GM08714 (cell line): ENCODE measurements at regions not wholly inside any gene's neighbourhood (a gene's known extent, or its start where the extent isn't known, plus 50 kb on each side); places are given as distances from the start of the nearest gene placed in this dataset.

Source experiments
- H3K4me3 ChIP-seq: fragments of 200-500 bp; sonication (Bioruptor generic); 2 replicates; pipeline ENCODE4 v1.5.1; 2014; ENCODE audit warnings: mild to moderate bottlenecking, low read length, inconsistent platforms
- ZNF274 ChIP-seq: IDR thresholded peaks from 2 replicates; pipeline ENCODE4 v1.6.1; 2012; ENCODE audit warnings: mild to moderate bottlenecking, low read depth, low read length

- H3K4me3 ChIP-seq, result no peak overlapping the region
- TF ChIP-seq ZNF274, result no peak
Observed at GRCh38 chr10:123582084-123582989, 83.8 kb upstream of the GPR26 start.

DNA sequence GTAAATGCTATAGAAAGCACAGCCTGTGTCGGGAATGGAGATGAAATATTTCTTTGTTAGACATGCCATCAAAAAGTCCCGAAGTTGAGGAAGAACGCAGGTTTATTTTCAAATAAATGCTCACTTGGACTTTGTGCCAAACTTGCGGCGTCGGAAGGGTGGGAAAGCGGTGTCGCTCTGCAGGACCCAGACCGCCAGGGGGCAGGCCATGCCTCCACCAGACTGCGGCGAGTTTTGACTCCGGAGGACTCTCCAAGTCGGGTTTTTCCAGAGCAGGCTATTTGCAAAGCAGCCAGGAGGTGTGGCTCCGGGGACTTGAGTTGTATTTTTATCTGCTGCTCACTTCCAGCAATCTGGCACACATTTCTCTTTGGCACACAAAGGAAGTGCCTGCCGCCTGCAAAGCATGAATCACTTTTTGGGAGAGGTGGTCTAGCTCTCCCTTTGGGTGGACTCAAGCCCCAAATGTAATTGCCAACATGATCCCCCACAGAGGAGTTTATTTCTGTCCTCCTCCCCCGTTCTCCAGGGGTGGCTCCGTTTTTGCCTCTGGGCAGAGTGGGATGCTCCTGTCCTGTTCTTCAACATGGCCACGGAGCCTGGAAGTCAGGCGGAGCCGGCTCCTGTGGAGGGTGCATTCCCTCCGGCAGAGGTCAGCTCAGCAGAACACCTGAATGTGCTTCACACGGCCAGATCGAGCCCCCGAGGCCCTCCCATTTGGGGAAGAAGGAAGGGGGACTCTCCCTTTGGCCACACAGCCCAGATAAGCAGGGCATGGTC is 82.3 kb upstream of the GPR26 start:
- no peak for TF ChIP-seq ZNF274
- no peak overlapping the region for H3K4me3 ChIP-seq

- no peak for TF ChIP-seq ZNF274
- no peak overlapping the region for H3K4me3 ChIP-seq
Observed at GRCh38 chr10:123584419-123584775, 81.8 kb upstream of the GPR26 start.

DNA sequence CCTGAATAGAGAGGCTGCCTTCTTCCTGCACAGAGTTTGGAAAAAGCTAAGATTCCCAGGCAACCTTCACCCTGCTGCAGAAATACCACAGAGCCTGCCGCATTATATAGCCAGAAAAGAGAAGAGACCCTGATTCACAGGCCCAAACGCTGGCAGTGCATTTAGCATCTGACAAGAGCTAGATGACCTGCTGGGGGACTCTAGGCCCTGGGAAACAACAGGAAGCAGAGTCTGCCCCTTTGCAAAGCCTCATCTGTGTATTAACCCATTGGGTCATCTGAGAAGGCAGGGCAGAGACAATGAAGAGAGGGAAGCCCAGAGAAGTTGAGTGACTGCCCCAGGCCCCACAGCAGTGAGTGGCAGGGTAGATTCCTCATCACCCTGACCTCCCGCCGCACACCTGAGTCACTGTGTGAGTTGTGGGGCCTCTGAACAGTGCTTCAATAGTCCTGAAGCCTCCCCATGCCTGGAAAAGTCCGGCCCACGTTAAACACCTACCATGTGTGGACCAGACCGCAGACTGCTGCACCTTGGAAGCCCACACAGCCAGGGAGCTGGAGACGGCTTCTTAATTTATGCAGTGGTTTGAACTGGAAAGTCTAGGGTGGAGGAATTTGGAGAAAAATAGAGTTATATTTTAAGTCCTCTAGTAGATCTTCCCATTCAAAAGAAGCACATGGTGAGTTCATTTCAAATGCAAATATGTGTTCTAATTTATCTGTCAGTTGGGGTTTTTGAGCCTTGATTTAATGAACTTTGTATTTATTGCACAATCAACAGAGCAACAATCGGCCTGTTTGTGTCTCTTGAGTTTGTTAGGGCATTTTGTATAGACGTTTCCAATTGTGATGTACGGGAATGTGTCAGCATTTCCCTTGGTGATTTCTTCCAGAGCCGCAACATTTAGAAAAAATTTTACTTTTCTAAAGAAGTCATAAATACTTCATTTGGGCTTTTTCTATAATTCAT is 80.4 kb upstream of the GPR26 start:
- H3K4me3 ChIP-seq, result no peak overlapping the region

DNA sequence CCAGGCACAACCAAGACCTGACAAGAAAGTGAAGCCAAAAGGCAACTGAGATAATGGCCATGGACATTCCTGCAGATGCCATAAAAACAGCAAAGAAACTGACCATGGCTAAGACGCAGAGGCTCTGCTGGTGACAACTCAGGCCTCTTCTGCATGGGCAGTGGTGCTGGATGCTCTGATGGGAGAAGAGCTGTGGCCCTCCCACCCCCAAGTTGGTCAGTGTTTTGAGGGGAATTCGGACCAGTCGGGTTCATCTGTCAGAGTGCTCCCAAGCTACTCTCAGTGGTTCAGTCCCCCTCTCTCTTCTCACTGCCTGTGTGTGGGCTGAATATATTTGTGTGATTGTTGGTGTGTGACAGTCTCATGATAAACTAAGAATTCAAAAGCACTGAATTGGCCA is 79.0 kb upstream of the GPR26 start:
- TF ChIP-seq ZNF274, result no peak
- H3K4me3 ChIP-seq, result no peak overlapping the region

More for the DNA sequence above, 80.4 kb upstream of the GPR26 start:
- TF ChIP-seq ZNF274, result no peak

DNA sequence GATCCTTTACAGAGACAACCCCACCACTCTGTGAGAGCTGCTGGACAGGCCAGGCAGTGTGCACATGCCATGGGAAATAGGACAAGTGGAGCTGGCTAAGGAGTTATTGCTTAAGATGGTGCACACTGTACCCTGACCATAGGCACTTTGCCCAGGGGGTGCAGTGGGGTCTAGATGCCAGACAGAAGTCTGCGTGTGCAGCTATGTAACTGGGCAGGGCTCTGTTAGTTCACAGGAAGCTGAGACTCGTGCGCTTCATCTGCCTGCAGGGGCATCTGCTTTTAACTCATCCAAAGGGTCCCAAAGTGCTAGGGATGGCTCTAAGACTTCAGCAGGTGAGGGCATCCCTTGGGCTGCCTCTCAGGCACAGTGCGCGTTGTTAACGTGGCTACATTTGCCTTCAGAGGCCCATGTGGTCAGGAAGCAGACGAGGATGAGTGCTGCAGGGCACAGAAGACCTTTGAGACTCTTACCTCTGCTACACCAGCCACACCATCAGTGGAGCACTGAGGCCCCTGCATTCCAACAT is 77.7 kb upstream of the GPR26 start:
- no peak overlapping the region for H3K4me3 ChIP-seq
- no peak for TF ChIP-seq ZNF274

- H3K4me3 ChIP-seq, result no peak overlapping the region
- TF ChIP-seq ZNF274, result no peak
Observed at GRCh38 chr10:123595661-123596060, 70.5 kb upstream of the GPR26 start.

DNA sequence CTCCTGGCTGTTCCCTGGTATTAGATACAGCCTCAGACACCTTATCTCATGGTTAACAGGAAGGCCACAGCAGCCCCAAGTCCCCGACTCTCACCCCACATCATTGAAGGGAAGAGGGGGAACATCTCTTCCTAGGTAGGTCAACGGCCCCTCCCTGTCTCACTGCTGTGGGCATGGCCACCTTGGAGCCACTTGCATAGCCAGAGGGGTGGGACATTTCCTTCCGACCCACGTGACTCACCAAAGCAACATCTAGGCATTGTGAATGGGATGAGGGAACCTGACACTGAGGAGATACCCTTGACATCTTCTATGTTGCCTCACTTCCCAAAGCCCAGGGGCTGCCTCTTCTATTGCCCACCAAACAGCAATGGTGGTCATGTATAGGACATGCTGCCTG is 68.5 kb upstream of the GPR26 start:
- no peak for TF ChIP-seq ZNF274
- no peak overlapping the region for H3K4me3 ChIP-seq

DNA sequence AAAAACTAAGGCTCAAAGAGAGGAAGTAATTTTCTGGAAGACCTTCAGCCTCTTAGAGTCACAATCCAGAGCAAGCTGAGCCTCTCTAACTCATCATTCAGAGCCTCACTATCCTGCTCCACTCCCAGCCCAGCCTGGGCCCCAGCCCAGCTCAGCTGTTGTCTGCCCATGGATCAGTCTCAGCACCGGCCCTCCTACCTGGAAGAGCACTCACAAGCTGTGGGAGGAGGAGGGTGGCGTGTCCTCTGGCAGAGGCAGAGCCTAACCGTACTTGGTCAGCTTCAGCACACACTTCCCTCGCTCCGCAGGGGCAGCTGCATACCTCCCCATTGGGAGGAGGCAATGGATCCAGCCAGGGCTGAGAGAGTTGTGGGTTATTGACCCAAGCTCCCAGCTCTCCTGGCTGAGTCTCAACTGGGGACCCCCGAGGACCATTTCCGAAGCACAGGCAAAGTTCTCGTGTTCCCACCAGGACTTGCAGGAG is 66.7 kb upstream of the GPR26 start:
- no peak for TF ChIP-seq ZNF274
- H3K4me3 ChIP-seq, result no peak overlapping the region

DNA sequence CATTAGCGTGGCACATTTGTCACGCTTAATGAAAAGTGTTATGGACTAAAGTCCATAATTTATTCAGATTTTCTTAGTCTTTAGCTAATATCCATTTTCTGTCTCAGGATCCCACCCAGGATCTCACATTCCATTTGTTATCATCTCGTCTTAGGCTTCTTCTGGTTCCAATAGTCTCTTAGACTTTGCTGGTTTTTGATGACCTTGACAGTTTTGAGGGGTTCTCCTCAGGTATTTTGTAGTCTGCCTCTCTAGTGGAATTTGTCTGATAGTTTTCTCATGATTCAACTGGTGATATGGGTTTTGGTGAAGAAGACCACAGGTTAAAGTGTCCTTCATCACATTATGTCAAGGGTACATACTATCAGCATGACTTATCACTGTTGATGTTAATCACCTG is 66.0 kb upstream of the GPR26 start:
- no peak for TF ChIP-seq ZNF274
- no peak overlapping the region for H3K4me3 ChIP-seq

GRCh38 chr10:123603130-123603529 is 63.0 kb upstream of the GPR26 start:
- no peak overlapping the region for H3K4me3 ChIP-seq
- no peak for TF ChIP-seq ZNF274

GRCh38 chr10:123604506-123604905 is 61.6 kb upstream of the GPR26 start:
- H3K4me3 ChIP-seq, result no peak overlapping the region
- TF ChIP-seq ZNF274, result no peak

GRCh38 chr10:123606006-123606405 is 60.1 kb upstream of the GPR26 start:
- no peak for TF ChIP-seq ZNF274
- no peak overlapping the region for H3K4me3 ChIP-seq

GRCh38 chr10:123606955-123607354 is 59.2 kb upstream of the GPR26 start:
- no peak for TF ChIP-seq ZNF274
- H3K4me3 ChIP-seq, result no peak overlapping the region
